ENCODE measurements at regions not wholly inside any gene's neighbourhood (a gene's known extent, or its start where the extent isn't known, plus 50 kb on each side); places are given as distances from the start of the nearest gene placed in this dataset.

GRCh38 chr2:156666130-156666785 lies 230.1 kb downstream of the GPD2 start:
- Histone ChIP-seq H3K4me3 (ENCODE audit: low read length) (no peak overlapping the region), H3K9me3 (ENCODE audit: low read length) (peaks cover 27% of the 10 kb centered on the region; the same call in 1 of the 2 replicates), H3K79me2 (ENCODE audit: low read length) (no peaks in the 10 kb centered on the region), H3K27me3 (ENCODE audit: low read length) (no peaks in the 10 kb centered on the region), H3K36me3 (ENCODE audit: insufficient read depth, low read length) (no peaks in the 10 kb centered on the region), H3K9ac (ENCODE audit: low read length) (no peak overlapping the region), H3K9me2 (replicated peaks; ENCODE audit: insufficient read depth, low read length) (no peaks in the 10 kb centered on the region), H4K20me1 (ENCODE audit: insufficient read depth, low read depth, low read length) (no peaks in the 10 kb centered on the region), H3K27ac (ENCODE audit: low read length) (no peak overlapping the region), H3K4me2 (ENCODE audit: low read depth, low read length, poor library complexity, severe bottlenecking) (no peak overlapping the region), H2AFZ (ENCODE audit: low read length) (no peak overlapping the region), H3K4me1 (ENCODE audit: low read length) (no peaks in the 10 kb centered on the region)
- no peak for DNase-seq

- DNase-seq = no peak
- H4K20me1 ChIP-seq (ENCODE audit: insufficient read depth, low read depth, low read length) = no peaks in the 10 kb centered on the region
- no peaks in the 10 kb centered on the region for H3K36me3 ChIP-seq (ENCODE audit: insufficient read depth, low read length)
- H3K9me2 ChIP-seq (replicated peaks; ENCODE audit: insufficient read depth, low read length) = no peaks in the 10 kb centered on the region; the same call in 1 of the 2 replicates
- no peak overlapping the region for H2AFZ ChIP-seq (ENCODE audit: low read length)
- H3K4me2 ChIP-seq (ENCODE audit: low read depth, low read length, poor library complexity, severe bottlenecking) = no peak overlapping the region
- H3K79me2 ChIP-seq (ENCODE audit: low read length) = no peaks in the 10 kb centered on the region
- H3K9me3 ChIP-seq (ENCODE audit: low read length) = peaks cover 16% of the 10 kb centered on the region; the same call in 1 of the 2 replicates
- no peak overlapping the region for H3K27ac ChIP-seq (ENCODE audit: low read length)
- no peak overlapping the region for H3K9ac ChIP-seq (ENCODE audit: low read length)
- H3K27me3 ChIP-seq (ENCODE audit: low read length) = no peaks in the 10 kb centered on the region
- H3K4me3 ChIP-seq (ENCODE audit: low read length) = no peak overlapping the region
- H3K4me1 ChIP-seq (ENCODE audit: low read length) = no peaks in the 10 kb centered on the region
Observed at GRCh38 chr2:156670104-156670503, 233.9 kb downstream of the GPD2 start.

DNA sequence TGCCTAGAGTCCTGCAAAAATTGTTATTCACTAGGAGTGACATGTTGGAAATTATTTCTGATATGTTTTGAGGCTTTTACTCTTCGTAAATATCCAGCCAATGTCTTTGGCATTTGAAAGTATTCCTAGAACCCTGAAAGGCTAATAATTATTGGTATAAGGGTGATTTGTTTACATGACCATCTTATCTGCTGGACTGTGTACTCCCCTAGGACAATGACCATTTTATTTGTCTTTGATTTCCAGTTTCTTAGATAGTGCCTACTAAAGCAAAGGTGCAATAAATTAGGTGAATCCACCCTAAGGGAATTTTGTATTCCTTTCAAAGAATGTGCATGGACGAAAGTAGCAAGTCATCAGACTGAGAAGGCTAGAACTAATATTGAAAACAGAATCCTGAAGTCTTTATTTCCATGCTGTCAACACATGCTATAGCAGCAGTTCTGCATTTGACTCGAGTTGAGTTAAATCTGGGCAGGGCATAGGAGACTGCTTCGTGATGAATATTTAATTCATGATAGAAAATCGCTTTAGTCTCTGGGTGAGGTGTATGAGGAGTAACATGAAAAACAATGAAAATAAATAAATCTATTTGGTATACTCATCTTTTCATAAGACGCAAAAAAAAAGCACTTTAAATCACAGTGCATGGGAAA lies 235.7 kb downstream of the GPD2 start:
- H3K4me1 ChIP-seq (ENCODE audit: low read length) = no peaks in the 10 kb centered on the region
- H3K9ac ChIP-seq (ENCODE audit: low read length) = no peak overlapping the region
- DNase-seq = no peak
- peaks cover 14% of the 10 kb centered on the region; the same call in 1 of the 2 replicates for H3K9me3 ChIP-seq (ENCODE audit: low read length)
- H3K36me3 ChIP-seq (ENCODE audit: insufficient read depth, low read length) = no peaks in the 10 kb centered on the region
- no peaks in the 10 kb centered on the region; the same call in 1 of the 2 replicates for H3K9me2 ChIP-seq (replicated peaks; ENCODE audit: insufficient read depth, low read length)
- no peak overlapping the region for H3K4me3 ChIP-seq (ENCODE audit: low read length)
- H4K20me1 ChIP-seq (ENCODE audit: insufficient read depth, low read depth, low read length) = no peaks in the 10 kb centered on the region
- H3K79me2 ChIP-seq (ENCODE audit: low read length) = no peaks in the 10 kb centered on the region
- H3K27me3 ChIP-seq (ENCODE audit: low read length) = no peaks in the 10 kb centered on the region
- no peak overlapping the region for H3K27ac ChIP-seq (ENCODE audit: low read length)
- no peak overlapping the region for H3K4me2 ChIP-seq (ENCODE audit: low read depth, low read length, poor library complexity, severe bottlenecking)
- H2AFZ ChIP-seq (ENCODE audit: low read length) = no peak overlapping the region

DNA sequence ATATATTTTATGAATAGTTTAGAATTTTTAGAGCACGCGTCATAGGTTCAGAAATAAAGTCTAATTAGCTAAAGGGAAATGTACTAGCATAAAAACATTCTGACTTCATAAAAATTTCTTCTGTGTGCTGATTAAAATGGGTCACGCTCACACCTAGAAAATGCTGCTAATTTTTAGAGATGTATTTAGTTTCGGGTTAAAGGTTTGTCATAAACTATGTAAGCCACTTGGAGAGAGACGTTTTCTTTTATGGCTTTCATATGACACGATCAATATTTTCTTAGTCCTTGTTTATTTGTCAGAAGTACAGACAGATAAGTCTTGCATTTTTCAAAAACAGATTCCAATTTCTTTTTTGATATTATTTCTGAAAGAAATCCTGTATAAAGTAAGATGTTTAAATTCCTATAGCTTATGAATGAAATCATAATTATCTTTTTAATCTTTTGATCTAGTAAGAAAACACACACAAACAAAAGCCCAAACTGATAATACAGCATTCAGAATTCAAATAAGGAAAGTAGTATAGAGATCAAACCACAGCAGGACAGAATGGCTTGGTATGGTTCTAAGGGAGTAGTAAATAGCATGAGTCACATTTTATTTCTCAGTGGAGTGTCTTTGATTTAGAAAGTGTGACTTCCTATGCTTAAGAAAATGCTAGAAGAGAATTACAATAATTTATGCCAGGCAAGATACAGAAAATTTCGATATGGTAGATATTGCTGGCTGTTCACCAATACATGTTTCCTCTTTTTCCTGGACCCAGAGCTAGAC lies 236.6 kb downstream of the GPD2 start:
- peaks cover 11% of the 10 kb centered on the region; the same call in 1 of the 2 replicates for H3K9me3 ChIP-seq (ENCODE audit: low read length)
- H3K79me2 ChIP-seq (ENCODE audit: low read length) = no peaks in the 10 kb centered on the region
- H2AFZ ChIP-seq (ENCODE audit: low read length) = no peak overlapping the region; the same call in 1 of the 2 replicates
- no peak for DNase-seq
- no peak overlapping the region for H3K27ac ChIP-seq (ENCODE audit: low read length)
- no peaks in the 10 kb centered on the region; the same call in 1 of the 2 replicates for H3K9me2 ChIP-seq (replicated peaks; ENCODE audit: insufficient read depth, low read length)
- H3K4me3 ChIP-seq (ENCODE audit: low read length) = no peak overlapping the region
- no peaks in the 10 kb centered on the region for H3K4me1 ChIP-seq (ENCODE audit: low read length)
- no peaks in the 10 kb centered on the region for H3K36me3 ChIP-seq (ENCODE audit: insufficient read depth, low read length)
- H4K20me1 ChIP-seq (ENCODE audit: insufficient read depth, low read depth, low read length) = no peaks in the 10 kb centered on the region
- H3K27me3 ChIP-seq (ENCODE audit: low read length) = no peaks in the 10 kb centered on the region
- no peak overlapping the region for H3K4me2 ChIP-seq (ENCODE audit: low read depth, low read length, poor library complexity, severe bottlenecking)
- no peak overlapping the region for H3K9ac ChIP-seq (ENCODE audit: low read length)

DNA sequence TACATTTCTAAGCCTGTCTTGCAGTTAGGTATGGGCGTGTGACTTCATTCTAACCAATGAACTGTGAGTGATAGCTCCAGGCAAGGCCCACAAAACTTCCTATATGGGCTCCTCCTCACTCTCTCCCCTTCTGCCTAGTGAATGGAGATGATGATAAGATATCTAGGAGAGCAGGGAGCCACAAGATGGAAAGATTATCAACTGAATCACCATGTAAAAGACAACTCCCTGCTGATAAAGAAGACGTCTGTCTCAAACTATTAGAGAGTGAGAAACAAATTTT lies 237.1 kb downstream of the GPD2 start:
- no peaks in the 10 kb centered on the region for H3K79me2 ChIP-seq (ENCODE audit: low read length)
- no peak overlapping the region for H3K27ac ChIP-seq (ENCODE audit: low read length)
- no peak overlapping the region for H3K4me3 ChIP-seq (ENCODE audit: low read length)
- no peak overlapping the region for H3K9ac ChIP-seq (ENCODE audit: low read length)
- no peaks in the 10 kb centered on the region for H3K27me3 ChIP-seq (ENCODE audit: low read length)
- no peaks in the 10 kb centered on the region for H3K36me3 ChIP-seq (ENCODE audit: insufficient read depth, low read length)
- no peaks in the 10 kb centered on the region; the same call in 1 of the 2 replicates for H3K9me2 ChIP-seq (replicated peaks; ENCODE audit: insufficient read depth, low read length)
- peaks cover 7% of the 10 kb centered on the region; the same call in 1 of the 2 replicates for H3K9me3 ChIP-seq (ENCODE audit: low read length)
- H3K4me1 ChIP-seq (ENCODE audit: low read length) = no peaks in the 10 kb centered on the region
- no peak overlapping the region for H2AFZ ChIP-seq (ENCODE audit: low read length)
- no peak overlapping the region for H3K4me2 ChIP-seq (ENCODE audit: low read depth, low read length, poor library complexity, severe bottlenecking)
- H4K20me1 ChIP-seq (ENCODE audit: insufficient read depth, low read depth, low read length) = no peaks in the 10 kb centered on the region
- DNase-seq = no peak

DNA sequence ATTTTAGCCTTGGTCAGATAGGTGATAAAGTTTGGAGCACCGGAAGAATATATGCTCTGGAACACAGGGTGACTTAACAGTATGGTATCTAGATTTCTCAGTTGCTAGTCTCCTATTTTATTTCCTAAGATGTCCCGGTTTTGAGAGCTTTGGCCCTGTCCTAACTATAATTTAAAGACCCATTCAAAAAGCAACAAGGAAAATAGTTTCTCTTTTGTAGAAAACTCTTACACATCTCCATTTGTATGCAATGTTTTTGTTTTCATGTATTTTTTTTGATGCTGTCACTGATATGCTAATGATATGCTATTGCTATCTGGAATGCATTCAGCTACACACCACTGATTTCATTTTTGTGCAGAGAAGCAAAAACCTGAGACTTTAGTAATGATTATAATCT lies 237.8 kb downstream of the GPD2 start:
- H3K79me2 ChIP-seq (ENCODE audit: low read length) = no peaks in the 10 kb centered on the region
- no peak overlapping the region for H3K4me2 ChIP-seq (ENCODE audit: low read depth, low read length, poor library complexity, severe bottlenecking)
- DNase-seq = no peak
- H3K4me1 ChIP-seq (ENCODE audit: low read length) = no peaks in the 10 kb centered on the region
- no peak overlapping the region for H2AFZ ChIP-seq (ENCODE audit: low read length)
- H3K9me3 ChIP-seq (ENCODE audit: low read length) = peaks cover 4% of the 10 kb centered on the region; the same call in 1 of the 2 replicates
- H3K9ac ChIP-seq (ENCODE audit: low read length) = no peak overlapping the region
- H3K4me3 ChIP-seq (ENCODE audit: low read length) = no peak overlapping the region
- H4K20me1 ChIP-seq (ENCODE audit: insufficient read depth, low read depth, low read length) = no peaks in the 10 kb centered on the region
- no peaks in the 10 kb centered on the region for H3K36me3 ChIP-seq (ENCODE audit: insufficient read depth, low read length)
- no peaks in the 10 kb centered on the region for H3K27me3 ChIP-seq (ENCODE audit: low read length)
- H3K27ac ChIP-seq (ENCODE audit: low read length) = no peak overlapping the region
- no peaks in the 10 kb centered on the region; the same call in 1 of the 2 replicates for H3K9me2 ChIP-seq (replicated peaks; ENCODE audit: insufficient read depth, low read length)

DNA sequence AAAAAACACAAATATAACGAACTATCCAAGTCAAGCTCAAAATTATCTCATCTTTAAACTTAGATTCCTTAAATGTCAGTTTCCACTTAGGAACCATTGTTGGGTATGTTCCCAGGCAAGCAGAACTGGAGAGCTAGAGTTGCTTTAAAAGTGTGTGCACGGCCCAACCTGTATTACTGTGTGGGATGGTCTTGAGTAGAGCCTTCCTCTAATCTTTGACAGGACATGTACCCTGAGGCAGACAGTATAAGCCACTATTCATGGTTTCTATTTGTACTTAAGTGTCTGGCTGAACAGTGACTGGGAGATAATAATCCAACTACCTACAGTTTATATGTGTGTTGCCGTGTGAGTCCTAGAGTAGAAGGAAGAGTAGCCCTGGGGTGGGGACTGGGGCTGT lies 239.7 kb downstream of the GPD2 start:
- H3K36me3 ChIP-seq (ENCODE audit: insufficient read depth, low read length) = no peaks in the 10 kb centered on the region
- no peaks in the 10 kb centered on the region; the same call in 1 of the 2 replicates for H3K9me2 ChIP-seq (replicated peaks; ENCODE audit: insufficient read depth, low read length)
- no peak overlapping the region for H3K9ac ChIP-seq (ENCODE audit: low read length)
- no peak overlapping the region for H3K27ac ChIP-seq (ENCODE audit: low read length)
- H3K4me2 ChIP-seq (ENCODE audit: low read depth, low read length, poor library complexity, severe bottlenecking) = no peak overlapping the region
- no peaks in the 10 kb centered on the region for H3K4me1 ChIP-seq (ENCODE audit: low read length)
- H3K79me2 ChIP-seq (ENCODE audit: low read length) = no peaks in the 10 kb centered on the region
- no peaks in the 10 kb centered on the region for H3K27me3 ChIP-seq (ENCODE audit: low read length)
- no peaks in the 10 kb centered on the region; the same call in none of the 2 replicates for H3K9me3 ChIP-seq (ENCODE audit: low read length)
- no peak for DNase-seq
- no peak overlapping the region for H2AFZ ChIP-seq (ENCODE audit: low read length)
- H3K4me3 ChIP-seq (ENCODE audit: low read length) = no peak overlapping the region
- H4K20me1 ChIP-seq (ENCODE audit: insufficient read depth, low read depth, low read length) = no peaks in the 10 kb centered on the region

DNA sequence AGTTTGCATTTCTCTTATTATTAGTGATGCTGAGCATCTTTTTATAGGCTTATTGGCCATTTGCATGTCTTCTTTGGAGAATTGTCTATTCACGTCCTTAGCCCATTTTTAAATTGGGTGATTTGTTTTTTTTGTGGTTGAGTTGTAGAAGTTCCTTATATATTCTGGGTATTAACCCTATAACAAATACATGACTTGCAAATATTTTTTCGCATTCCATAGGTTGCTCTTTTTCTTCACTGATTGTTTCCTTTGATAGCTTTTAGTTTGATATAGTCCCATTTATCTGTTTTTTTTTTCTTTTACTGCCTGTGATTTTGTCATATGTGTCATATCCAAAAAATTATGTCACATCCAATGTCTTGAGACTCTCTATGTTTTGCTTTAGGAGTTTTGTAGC lies 243.6 kb downstream of the GPD2 start:
- Histone ChIP-seq H4K20me1 (ENCODE audit: insufficient read depth, low read depth, low read length) (no peaks in the 10 kb centered on the region), H3K27me3 (ENCODE audit: low read length) (no peaks in the 10 kb centered on the region), H3K9me2 (replicated peaks; ENCODE audit: insufficient read depth, low read length) (no peaks in the 10 kb centered on the region), H3K9ac (ENCODE audit: low read length) (no peak overlapping the region), H3K4me2 (ENCODE audit: low read depth, low read length, poor library complexity, severe bottlenecking) (no peak overlapping the region), H3K79me2 (ENCODE audit: low read length) (no peaks in the 10 kb centered on the region), H3K4me3 (ENCODE audit: low read length) (no peak overlapping the region), H3K4me1 (ENCODE audit: low read length) (no peaks in the 10 kb centered on the region), H3K27ac (ENCODE audit: low read length) (no peak overlapping the region), H3K36me3 (ENCODE audit: insufficient read depth, low read length) (no peaks in the 10 kb centered on the region), H2AFZ (ENCODE audit: low read length) (no peak overlapping the region), H3K9me3 (ENCODE audit: low read length) (no peaks in the 10 kb centered on the region; the same call in 1 of the 2 replicates)
- DNase-seq = no peak
